Activated T-cell treated with anti-CD3 and anti-CD28 coated beads, Interleukin-2, amount 50 U/mL, for 72 hours (primary cell): ENCODE measurements at regions not wholly inside any gene's neighbourhood (a gene's known extent, or its start where the extent isn't known, plus 50 kb on each side); places are given as distances from the start of the nearest gene placed in this dataset.

Experiments
- ATAC-seq, 2 donors: fragments of 150-1000 bp; cut with Tn5 transposase; replicated peaks in 1 of 2; 2 replicates each; pipeline ENCODE4 v1.10.0; 2021; ENCODE audit warnings: moderate library complexity in 2 of 2, mild to moderate bottlenecking in 1 of 2
- DNase-seq, 2 donors: peaks; one replicate each; pipeline ENCODE4 v3.0.0; 2021 to 2022; ENCODE audit warnings: mixed read lengths in 1 of 2
- H3K27ac Mint-ChIP-seq: one replicate; pipeline ENCODE4 v1.8.0; 2022; ENCODE audit warnings: mild to moderate bottlenecking, moderate library complexity, mixed read lengths
- H3K27me3 Mint-ChIP-seq: one replicate; pipeline ENCODE4 v1.8.0; 2022; ENCODE audit warnings: low read depth, mixed read lengths
- H3K36me3 Mint-ChIP-seq, 2 donors: one replicate each; pipeline ENCODE4 v1.8.0; 2022; ENCODE audit warnings: mixed read lengths in 2 of 2, mild to moderate bottlenecking in 1 of 2; ENCODE audit not compliant: insufficient read depth in 2 of 2
- H3K4me1 Mint-ChIP-seq: one replicate; pipeline ENCODE4 v1.8.0; 2022; ENCODE audit warnings: low read depth, mixed read lengths
- H3K4me3 Mint-ChIP-seq, 2 donors: one replicate each; pipeline ENCODE4 v1.8.0; 2022; ENCODE audit warnings: mild to moderate bottlenecking in 2 of 2, mixed read lengths in 2 of 2, moderate library complexity in 2 of 2
- H3K9me3 Mint-ChIP-seq, 2 donors: one replicate each; pipeline ENCODE4 v1.8.0; 2022; ENCODE audit warnings: mixed read lengths in 2 of 2

- H3K27me3 Mint-ChIP-seq, result no peaks in the 10 kb centered on the region
- H3K9me3 Mint-ChIP-seq, result no peaks in the 10 kb centered on the region
- H3K4me3 Mint-ChIP-seq, result no peak overlapping the region
- H3K4me1 Mint-ChIP-seq, result peaks cover 14% of the 10 kb centered on the region
- H3K36me3 Mint-ChIP-seq, result no peaks in the 10 kb centered on the region
- no peak for ATAC-seq
- no peak overlapping the region for H3K27ac Mint-ChIP-seq
- DNase-seq, result no peak
These were observed 52.4 kb upstream of the ARMC2 start for GRCh38 chr6:108795814-108796213.

GRCh38 chr6:108796875-108797274 lies 51.3 kb upstream of the ARMC2 start:
- no peaks in the 10 kb centered on the region for H3K36me3 Mint-ChIP-seq
- no peak for DNase-seq
- ATAC-seq, result no peak
- H3K27me3 Mint-ChIP-seq, result no peaks in the 10 kb centered on the region
- no peaks in the 10 kb centered on the region for H3K9me3 Mint-ChIP-seq
- H3K27ac Mint-ChIP-seq, result no peak overlapping the region
- no peak overlapping the region for H3K4me3 Mint-ChIP-seq
- H3K4me1 Mint-ChIP-seq, result peaks cover 14% of the 10 kb centered on the region

- H3K27me3 Mint-ChIP-seq, result no peaks in the 10 kb centered on the region
- peaks cover 14% of the 10 kb centered on the region for H3K4me1 Mint-ChIP-seq
- H3K9me3 Mint-ChIP-seq, result no peaks in the 10 kb centered on the region
- no peak overlapping the region for H3K27ac Mint-ChIP-seq
- ATAC-seq, result peak; percentile 13 to 26
- peak overlapping the region; percentile 73 to 74 for H3K4me3 Mint-ChIP-seq
- no peaks in the 10 kb centered on the region for H3K36me3 Mint-ChIP-seq
- no peak for DNase-seq
These were observed 50.1 kb upstream of the ARMC2 start for GRCh38 chr6:108797951-108798669.
